ENCODE measurements at regions not wholly inside any gene's neighbourhood (a gene's known extent, or its start where the extent isn't known, plus 50 kb on each side); places are given as distances from the start of the nearest gene placed in this dataset.
"Not testable (repeated sequence)": the region's sequence is repeated elsewhere in the genome, so short reads cannot be mapped to it uniquely, and the experiment has no call there.

GRCh38 chrX:37509349-37509748, 62.1 kb upstream of the LANCL3 start:
- DNase-seq (ENCODE audit: low spot score) (no peak), ATAC-seq (peak; percentile 61)

GRCh38 chrX:37516512-37516911, 54.9 kb upstream of the LANCL3 start:
- not testable (repeated sequence) for ATAC-seq; DNase-seq (ENCODE audit: low spot score)

GRCh38 chrX:37519261-37519660, 52.2 kb upstream of the LANCL3 start:
- ATAC-seq, result not testable (repeated sequence)

GRCh38 chrX:37520860-37521450, 50.5 kb upstream of the LANCL3 start:
- ATAC-seq; DNase-seq (ENCODE audit: low spot score): not testable (repeated sequence)

More at GRCh38 chrX:37519261-37519660, 52.2 kb upstream of the LANCL3 start:
- not testable (repeated sequence) for DNase-seq (ENCODE audit: low spot score)

All from left lobe of liver (tissue), 2 donors.